Cerebellar cortex (tissue), 1 donor: ENCODE measurements at regions not wholly inside any gene's neighbourhood (a gene's known extent, or its start where the extent isn't known, plus 50 kb on each side); places are given as distances from the start of the nearest gene placed in this dataset.
"Not testable (repeated sequence)": the region's sequence is repeated elsewhere in the genome, so short reads cannot be mapped to it uniquely, and the experiment has no call there.

Source experiments
- DNase-seq: peaks from one replicate; pipeline ENCODE4 v3.0.0-alpha.2; 2015; ENCODE audit warnings: low spot score

DNA sequence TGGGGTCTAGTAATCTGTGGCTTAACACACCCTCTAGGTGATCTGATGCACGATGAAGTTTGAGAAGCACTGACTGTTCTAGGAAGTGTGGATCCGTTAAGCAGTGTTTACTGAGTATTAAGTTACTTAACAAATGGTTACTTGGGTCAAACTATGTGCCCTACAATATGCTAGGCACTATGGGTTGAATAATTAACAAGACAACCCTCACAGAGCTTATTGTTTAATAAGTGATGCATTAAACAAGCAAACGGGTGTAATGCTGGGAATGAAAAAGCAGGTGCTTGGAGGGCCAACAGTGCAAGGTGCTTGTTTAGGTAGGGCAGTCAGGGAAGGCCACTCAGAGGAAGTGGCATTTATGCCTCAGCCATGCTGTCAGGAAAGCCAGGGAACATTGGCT, 378.0 kb upstream of the PODXL start:
- no peak for DNase-seq

DNA sequence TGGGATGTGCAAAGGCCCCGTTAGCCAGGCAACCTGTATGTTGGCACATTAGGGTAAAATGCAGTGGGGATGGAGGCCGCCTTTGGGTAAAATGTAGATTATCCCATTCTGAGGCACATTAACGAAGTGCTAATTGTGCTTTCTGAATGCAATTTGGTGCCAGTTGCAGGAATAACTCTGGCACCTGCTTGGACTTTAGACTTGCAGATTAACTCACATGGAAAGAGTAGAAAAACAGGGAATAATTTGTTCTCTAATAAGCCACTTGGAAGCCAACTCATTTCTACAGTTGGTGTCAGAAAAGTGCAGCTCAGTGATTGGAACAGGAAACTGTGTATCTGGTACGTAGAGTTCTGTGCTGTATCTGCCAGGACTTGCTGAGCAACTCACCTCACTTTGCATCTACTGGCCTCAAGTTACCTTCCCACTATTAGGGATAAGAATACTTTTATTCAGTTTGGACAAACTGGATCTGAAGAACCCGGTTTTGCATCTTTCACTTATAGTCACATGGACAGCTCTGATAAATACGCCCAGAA, 377.4 kb upstream of the PODXL start:
- no peak for DNase-seq

- DNase-seq: not testable (repeated sequence)
These were observed 376.8 kb upstream of the PODXL start for GRCh38 chr7:131933219-131933618.

DNA sequence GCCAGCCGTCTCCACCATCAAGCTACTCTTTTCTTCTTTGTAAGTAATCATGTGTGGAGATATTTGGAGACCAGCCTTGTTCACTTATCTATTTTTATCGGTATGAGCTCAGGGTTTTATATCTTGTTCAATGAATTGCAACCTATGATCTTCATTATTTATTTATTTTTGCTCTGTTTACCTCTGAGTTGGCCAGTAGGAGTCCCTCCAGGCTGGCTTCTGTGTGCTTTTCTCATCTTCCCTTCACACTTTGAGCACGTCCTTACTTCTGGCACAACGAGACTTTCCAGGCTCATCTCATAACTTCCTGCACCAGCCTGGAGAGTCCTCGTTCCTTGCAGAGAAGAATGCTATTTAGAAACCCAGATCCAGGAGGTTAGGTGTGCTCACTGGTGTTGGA, 375.8 kb upstream of the PODXL start:
- no peak for DNase-seq

GRCh38 chr7:131931370-131931769, 374.9 kb upstream of the PODXL start:
- no peak for DNase-seq

DNA sequence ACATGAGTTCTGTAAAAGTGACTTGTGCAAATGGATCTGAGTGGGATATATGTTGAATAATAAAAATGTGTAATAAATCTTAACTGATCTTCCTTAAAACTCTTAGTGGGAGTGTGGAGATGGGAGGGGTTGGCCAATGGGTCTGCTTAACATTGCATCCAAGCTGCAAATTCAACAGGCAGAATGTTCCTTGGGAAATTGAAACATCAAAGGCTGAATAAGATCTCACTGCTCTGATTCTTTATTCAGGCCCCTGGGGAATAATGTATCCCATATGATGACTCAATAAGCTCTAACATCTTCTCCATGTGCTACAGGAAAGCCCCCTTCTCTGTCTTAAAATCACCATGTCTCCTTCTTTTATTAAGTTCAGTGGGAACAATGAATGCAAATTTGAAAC, 373.2 kb upstream of the PODXL start:
- DNase-seq: no peak

DNA sequence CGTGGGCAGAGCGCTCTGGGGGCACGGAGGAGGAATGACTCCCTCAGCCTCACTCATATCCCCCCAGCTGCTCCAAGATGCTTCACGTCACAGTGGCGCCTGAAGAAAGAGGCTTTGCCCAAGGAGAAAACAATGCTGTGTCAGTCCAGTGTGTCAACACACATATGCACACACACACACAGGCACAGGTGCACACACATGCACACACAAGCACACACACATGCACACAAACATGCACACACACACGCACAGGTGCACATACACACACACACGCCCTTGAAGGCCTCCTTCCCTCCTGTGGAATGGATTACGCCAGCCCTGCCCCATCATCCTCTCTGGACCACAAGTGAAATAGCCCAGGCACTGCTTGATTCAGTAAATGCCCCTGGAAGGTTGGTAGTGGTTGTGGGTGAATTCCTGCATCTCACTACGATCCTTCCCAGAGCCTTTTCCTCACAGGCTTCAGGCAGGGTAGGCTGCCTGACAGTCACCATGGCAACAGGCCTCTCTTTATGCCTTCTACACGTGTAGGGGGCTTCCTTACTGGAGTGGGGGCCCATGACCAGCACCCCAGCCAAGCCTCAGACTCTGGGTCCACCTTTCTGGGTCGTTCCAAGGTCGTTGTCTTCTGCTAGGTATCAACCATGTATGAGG, 371.5 kb upstream of the PODXL start:
- DNase-seq: no peak

GRCh38 chr7:131925636-131926035, 369.2 kb upstream of the PODXL start:
- DNase-seq: no peak

- DNase-seq: no peak
These were observed 368.4 kb upstream of the PODXL start for GRCh38 chr7:131924857-131925256.

- not testable (repeated sequence) for DNase-seq
These were observed 366.5 kb upstream of the PODXL start for GRCh38 chr7:131922948-131923347.

GRCh38 chr7:131921016-131921415, 364.6 kb upstream of the PODXL start:
- no peak for DNase-seq

DNA sequence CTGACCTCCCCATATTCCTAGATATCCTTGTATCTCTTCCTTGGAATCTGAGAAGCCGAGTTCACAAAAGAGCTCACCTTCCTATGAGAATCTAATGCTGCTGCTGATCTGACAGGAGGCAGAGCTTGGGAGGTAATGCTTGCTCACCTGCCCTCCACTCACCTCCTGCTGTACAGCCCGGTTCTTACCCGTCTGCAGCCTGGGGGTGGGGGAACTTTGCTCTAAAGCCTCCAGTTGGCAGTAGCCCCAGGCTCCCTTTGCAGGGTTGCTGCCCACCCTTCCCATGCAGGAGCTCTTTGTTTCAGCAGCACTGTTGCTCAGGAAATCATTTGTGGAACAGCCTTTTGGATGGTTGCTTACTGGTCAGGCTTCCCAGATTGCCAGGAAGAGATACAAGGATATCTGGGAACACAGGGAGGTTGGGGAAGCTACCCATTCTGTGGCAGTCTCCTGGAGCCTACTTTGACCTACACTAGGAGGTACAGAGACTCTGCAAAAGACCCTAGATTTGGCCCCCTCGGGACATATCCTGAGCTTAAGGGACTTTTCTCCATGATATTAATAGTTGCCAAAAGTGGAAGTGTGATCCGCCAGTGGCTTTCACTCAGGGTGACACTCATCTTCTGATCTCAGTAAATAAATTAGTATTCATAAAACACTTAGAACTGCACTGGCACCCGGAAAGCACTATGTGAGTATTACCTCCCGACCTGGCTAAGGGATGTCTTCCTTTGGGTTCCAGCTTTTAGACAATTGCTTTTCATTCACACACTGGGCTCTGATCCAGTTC, 363.7 kb upstream of the PODXL start:
- no peak for DNase-seq

DNA sequence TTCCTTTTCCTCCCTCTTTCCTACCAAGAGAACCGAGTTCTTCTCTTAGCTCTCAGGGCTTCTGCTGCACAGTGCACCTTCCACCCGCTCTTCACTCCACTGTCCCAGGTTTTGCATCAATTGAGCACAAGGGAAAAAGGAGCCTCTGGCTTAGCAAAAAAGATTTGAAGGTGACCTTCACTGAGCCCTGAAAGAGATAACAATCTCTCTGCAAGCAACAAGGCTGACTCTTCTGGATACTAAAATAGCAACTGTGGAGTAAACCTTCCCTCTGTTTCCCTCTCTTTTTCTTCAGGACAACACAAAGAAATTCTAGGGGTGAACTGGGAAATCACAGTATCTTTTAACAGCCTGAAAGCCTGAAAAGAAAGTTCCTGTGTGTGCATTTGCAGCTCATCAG, 354.7 kb upstream of the PODXL start:
- DNase-seq: no peak

- DNase-seq: no peak
These were observed 352.8 kb upstream of the PODXL start for GRCh38 chr7:131909151-131909768.

- no peak for DNase-seq
These were observed 352.3 kb upstream of the PODXL start for GRCh38 chr7:131908714-131909113.

- DNase-seq: no peak
These were observed 349.1 kb upstream of the PODXL start for GRCh38 chr7:131905471-131905973.

DNA sequence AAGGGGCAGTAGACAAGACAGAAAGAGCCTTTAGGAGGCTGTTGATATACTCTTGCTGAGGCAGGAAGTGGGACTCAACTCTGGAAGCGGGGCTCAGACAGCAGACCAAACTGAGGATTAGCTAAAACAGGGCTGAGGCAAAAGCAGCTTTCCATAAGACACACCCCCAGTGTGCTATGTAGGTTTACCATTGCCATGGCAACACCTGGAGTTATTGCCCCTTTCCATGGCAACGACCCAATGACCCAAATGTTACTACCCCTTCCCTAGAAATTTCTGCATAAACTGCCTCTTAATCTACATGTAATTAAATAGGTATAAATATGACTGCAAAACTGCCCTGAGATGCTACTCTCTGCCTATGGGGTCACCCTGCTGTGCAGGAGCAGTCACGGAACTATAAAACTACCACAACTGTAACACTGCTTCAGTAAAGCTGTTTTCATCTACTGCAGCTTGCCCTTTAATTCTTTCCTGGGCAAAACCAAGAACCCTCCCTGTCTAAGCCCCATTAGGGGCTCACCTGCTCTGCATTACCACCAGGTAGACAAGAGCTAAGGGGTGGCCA, 348.4 kb upstream of the PODXL start:
- no peak for DNase-seq

DNA sequence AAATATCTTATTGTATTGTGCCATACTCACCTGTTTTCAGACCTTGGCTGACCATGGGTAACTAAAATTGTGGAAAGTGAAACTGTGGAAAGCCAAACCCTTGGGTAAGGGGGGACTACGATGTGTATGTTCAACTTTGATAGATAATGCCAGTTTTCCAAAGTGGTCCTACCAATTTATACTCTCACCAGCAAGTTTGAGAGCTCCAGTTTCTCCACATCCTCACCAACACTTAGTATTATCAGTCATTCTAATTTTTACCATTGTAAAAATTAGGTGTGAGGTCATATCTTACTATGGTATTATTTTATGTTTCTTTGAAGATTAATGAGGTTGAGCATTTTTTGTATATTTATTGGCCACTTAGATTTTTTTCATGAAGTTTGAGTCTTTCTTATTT, 346.9 kb upstream of the PODXL start:
- DNase-seq: no peak

- DNase-seq: no peak
These were observed 344.4 kb upstream of the PODXL start for GRCh38 chr7:131900785-131901287.

DNA sequence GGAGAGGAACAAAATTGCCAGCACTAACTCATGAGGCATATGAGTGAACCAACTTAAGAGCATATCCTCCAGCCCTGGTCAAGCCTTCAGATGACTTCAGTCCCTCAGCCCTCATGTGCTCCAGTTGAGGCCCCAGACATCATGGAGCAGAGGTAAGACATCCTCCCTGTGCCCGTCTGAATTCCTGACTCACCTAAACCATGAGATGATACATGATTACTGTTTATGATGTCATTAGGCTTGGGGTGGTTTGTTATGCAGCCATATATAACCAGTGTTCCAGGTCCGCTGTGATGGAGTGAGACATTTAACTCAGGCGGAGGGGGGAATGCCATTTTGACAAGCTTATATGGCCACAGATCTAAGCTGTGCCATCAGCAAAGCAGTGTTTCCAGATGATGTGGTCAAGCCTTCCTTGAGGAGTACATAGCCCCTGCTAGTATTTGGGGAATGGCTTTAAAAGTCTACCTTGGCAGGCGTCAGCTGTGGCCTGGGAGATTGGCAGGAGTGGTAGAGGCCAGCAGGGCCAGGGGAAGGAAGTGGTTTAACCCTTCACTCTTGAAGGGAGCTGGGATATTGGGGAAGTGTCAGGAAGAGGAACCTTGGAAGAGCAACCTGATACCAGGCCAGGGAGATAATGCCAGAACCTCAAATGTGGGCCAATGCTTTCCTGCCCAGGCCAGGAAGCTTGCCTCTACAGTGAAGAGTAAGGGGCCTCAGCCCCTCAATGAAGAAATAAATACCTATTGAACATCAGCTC, 343.0 kb upstream of the PODXL start:
- no peak for DNase-seq

DNA sequence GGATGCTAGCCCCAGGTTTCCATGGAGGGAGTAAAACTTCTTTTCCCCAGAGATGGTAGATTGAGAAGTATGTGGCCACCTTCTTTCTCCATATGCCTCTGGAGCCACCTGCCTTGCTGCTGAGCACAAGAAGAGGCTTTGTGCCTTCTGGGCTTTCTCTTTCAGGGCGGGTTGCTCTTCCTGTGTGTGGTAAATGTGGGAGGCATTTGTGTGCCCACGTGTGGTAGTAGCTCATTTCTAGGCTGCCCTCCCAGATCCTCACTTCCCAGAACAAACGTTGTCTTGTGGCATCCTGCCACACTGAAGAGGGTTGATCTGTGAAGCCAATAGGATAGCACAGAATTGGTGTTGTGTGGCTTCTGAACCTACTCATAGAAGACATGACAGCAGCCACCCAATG, 342.0 kb upstream of the PODXL start:
- no peak for DNase-seq

GRCh38 chr7:131897790-131898165, 341.4 kb upstream of the PODXL start:
- no peak for DNase-seq
